ENCODE measurements at regions not wholly inside any gene's neighbourhood (a gene's known extent, or its start where the extent isn't known, plus 50 kb on each side); places are given as distances from the start of the nearest gene placed in this dataset.
"Not testable (repeated sequence)": the region's sequence is repeated elsewhere in the genome, so short reads cannot be mapped to it uniquely, and the experiment has no call there.

GRCh38 chr12:118547606-118548005 is 171.3 kb downstream of the SUDS3 start:
- not testable (repeated sequence) for TF ChIP-seq POLR2A (IDR thresholded peaks at IDR 0.05)
- TF ChIP-seq, protein P1, sequence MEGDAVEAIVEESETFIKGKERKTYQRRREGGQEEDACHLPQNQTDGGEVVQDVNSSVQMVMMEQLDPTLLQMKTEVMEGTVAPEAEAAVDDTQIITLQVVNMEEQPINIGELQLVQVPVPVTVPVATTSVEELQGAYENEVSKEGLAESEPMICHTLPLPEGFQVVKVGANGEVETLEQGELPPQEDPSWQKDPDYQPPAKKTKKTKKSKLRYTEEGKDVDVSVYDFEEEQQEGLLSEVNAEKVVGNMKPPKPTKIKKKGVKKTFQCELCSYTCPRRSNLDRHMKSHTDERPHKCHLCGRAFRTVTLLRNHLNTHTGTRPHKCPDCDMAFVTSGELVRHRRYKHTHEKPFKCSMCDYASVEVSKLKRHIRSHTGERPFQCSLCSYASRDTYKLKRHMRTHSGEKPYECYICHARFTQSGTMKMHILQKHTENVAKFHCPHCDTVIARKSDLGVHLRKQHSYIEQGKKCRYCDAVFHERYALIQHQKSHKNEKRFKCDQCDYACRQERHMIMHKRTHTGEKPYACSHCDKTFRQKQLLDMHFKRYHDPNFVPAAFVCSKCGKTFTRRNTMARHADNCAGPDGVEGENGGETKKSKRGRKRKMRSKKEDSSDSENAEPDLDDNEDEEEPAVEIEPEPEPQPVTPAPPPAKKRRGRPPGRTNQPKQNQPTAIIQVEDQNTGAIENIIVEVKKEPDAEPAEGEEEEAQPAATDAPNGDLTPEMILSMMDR (IDR thresholded peaks at IDR 0.05), result not testable (repeated sequence)

All from uterus (tissue), 2 donors.